Right ventricle myocardium inferior (tissue), 1 donor: ENCODE measurements at regions not wholly inside any gene's neighbourhood (a gene's known extent, or its start where the extent isn't known, plus 50 kb on each side); places are given as distances from the start of the nearest gene placed in this dataset.
A peak's percentile ranks its signal among the peaks of the same experiment; 100 is the strongest.
"Not testable (repeated sequence)": the region's sequence is repeated elsewhere in the genome, so short reads cannot be mapped to it uniquely, and the experiment has no call there.

ENCODE experiments used
- ATAC-seq: fragments of 200-7000 bp; cut with Tn5 transposase; one replicate; pipeline ENCODE4 v1.9.1; 2020; ENCODE audit warnings: mild to moderate bottlenecking, moderate library complexity
- DNase-seq: peaks from one replicate; pipeline ENCODE4 v3.0.0; 2021; ENCODE audit errors: missing footprints
- intact Hi-C: fragments of 100-400 bp; cut with DNase I; formaldehyde crosslinking; loops from one replicate; pipeline ENCODE4 v1.11.0; 2022
- donor health status: DM: no; HTN: yes; CAD: no; lungs with severe emphysema.

DNA sequence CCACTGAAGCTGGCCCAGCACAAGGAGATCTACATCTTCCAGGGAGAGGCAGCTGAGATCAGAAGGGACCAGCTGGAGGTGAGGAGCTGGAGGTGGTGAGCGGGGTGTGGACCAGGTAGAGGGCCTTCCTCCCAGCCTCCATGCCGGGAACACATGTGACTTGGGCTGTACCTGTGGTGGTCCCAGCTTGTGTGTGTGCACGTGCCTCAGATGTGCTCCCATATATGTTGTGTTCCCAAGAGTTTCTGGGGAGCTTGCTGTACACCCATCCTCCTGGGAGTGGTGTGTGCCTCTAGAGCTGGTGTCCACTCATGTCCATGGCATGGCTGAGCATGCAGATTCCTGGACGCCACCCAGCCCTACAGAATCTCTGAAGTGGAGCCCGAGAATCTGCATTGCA is 183.7 kb upstream of the AKAP13 start:
- intact Hi-C loops, ATAC-seq, DNase-seq: not testable (repeated sequence)

- DNase-seq, ATAC-seq, intact Hi-C loops: not testable (repeated sequence)
These were observed 182.8 kb upstream of the AKAP13 start for GRCh38 chr15:85197582-85197981.

- intact Hi-C loops, ATAC-seq, DNase-seq: not testable (repeated sequence)
These were observed 182.0 kb upstream of the AKAP13 start for GRCh38 chr15:85198432-85198831.

GRCh38 chr15:85200215-85200614 is 180.2 kb upstream of the AKAP13 start:
- peak; percentile 86 for ATAC-seq
- intact Hi-C loops, DNase-seq: not testable (repeated sequence)

- DNase-seq, ATAC-seq, intact Hi-C loops: not testable (repeated sequence)
These were observed 179.1 kb upstream of the AKAP13 start for GRCh38 chr15:85201118-85201793.

GRCh38 chr15:85204481-85204880 is 175.9 kb upstream of the AKAP13 start:
- ATAC-seq, intact Hi-C loops, DNase-seq: not testable (repeated sequence)

GRCh38 chr15:85233791-85234325 is 146.5 kb upstream of the AKAP13 start:
- intact Hi-C loops, DNase-seq, ATAC-seq: not testable (repeated sequence)

- intact Hi-C loops, DNase-seq, ATAC-seq: not testable (repeated sequence)
These were observed 145.8 kb upstream of the AKAP13 start for GRCh38 chr15:85234450-85235196.

DNA sequence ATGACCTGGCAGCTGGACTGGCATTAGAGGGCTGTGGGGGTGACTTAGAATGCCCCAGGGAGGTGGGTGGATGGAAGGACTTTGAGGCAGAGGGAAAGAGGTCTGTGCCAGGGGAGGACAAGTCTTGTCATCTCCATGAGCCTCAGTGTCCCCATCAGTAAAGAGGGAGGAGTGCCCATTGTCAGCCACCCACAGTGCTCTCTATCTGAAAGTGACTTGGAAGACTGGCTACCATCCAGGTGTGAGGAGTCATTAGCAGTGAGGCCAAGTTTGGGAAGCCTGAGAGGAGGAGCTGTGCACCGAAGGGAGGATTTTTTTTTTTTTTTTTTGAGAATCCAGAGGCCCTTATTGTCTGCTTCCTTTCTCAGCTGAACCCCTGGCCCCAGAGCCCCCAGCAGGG is 136.3 kb upstream of the AKAP13 start:
- ATAC-seq, DNase-seq, intact Hi-C loops: not testable (repeated sequence)

DNA sequence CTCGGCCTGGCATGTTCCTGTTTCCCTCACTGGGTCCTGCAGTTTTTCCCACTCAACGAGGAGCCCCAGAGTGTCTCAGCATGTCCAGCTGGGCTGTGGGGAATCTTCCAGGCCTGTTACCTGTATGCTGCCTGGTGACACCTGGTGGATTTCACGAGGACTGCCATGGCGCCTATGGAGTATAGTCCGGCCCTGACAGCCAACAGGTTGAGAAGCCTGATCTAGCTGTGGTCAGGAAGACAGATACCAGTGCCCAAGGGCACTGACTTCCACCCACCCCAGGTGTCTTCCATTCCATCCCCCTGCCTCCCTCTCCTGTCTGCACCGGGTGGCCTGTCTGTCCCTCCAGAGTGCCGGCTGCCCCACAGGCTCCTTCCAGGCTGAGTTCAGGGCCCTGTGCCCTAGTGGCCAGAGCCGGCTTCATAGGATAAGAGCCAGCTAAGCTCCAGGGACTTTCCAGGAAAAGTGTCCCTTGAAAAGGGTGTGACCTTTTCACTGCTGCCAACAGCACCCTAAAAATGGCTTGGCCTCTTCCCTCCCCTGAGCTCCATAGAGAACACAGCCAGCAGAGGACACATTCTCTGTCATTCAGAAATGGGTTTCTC is 129.4 kb upstream of the AKAP13 start:
- not testable (repeated sequence) for DNase-seq, ATAC-seq
- intact Hi-C loops, result loop anchor here (5.0 kb wide), 1 partner anchor 36 kb away; no protein-coding TSS in a partner anchor

GRCh38 chr15:85253196-85253915 is 127.0 kb upstream of the AKAP13 start:
- ATAC-seq, DNase-seq: not testable (repeated sequence)
- intact Hi-C loops, result loop anchor here (5.0 kb wide), 1 partner anchor 34 kb away; no protein-coding TSS in a partner anchor

GRCh38 chr15:85254961-85255360 is 125.4 kb upstream of the AKAP13 start:
- intact Hi-C loops, result loop anchor here (5.0 kb wide), 1 partner anchor 32 kb away; no protein-coding TSS in a partner anchor
- not testable (repeated sequence) for DNase-seq, ATAC-seq

GRCh38 chr15:85255502-85255901 is 124.9 kb upstream of the AKAP13 start:
- ATAC-seq, DNase-seq, intact Hi-C loops: not testable (repeated sequence)

GRCh38 chr15:85256009-85256997 is 124.1 kb upstream of the AKAP13 start:
- DNase-seq (peak; percentile 83), ATAC-seq (peak; percentile 94)
- intact Hi-C loops, result not testable (repeated sequence)

DNA sequence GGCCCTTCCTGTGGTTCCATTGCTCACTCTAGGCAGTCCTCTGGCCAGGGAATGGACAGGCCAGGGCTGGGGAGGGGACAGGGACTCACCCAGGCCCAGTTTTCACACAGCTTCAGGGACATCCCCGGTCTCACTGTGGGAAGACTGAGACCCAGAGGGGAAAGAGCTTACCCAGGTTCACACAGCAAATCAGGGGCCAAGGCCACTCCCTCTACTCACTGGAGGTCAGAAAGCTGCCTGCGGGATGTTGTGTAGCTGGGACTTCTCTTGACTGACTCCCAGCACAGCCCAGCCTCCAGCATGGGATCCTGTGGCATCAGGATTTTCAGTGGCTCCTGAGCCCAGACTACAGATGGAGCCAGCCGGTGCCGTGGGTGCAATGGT is 122.3 kb upstream of the AKAP13 start:
- ATAC-seq, DNase-seq, intact Hi-C loops: not testable (repeated sequence)

DNA sequence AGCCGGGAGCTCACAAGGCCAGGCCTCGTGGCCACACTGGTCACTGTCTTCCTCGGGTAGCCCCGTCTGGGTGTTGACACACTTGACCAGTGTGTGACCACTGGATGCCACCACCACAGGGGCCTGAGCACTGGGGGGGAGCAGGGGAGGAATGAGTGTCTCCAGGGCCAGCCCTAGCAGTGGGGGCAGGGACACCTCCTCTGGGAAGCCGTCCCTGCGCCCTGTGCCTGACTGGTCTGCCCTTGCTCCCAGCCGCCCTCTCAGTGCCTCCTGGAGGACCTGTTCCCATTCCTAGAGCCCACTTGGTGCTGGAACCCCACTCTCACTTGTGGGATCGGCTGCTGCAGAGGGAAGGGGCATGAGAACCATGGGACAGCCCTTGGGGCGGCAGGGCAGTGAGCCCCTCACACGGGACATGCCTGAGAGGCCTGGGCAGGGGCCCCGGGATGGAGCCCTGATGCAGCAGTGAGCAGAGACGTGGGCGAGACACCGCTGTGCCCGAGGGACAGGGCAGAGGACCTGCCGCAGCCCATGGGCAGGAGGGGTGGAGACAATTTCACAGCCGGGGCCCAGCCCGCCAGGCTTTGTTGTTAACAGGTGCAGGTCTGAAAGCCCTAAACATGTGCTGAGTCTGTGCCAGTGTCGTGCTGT is 121.7 kb upstream of the AKAP13 start:
- intact Hi-C loops, result not testable (repeated sequence)

DNA sequence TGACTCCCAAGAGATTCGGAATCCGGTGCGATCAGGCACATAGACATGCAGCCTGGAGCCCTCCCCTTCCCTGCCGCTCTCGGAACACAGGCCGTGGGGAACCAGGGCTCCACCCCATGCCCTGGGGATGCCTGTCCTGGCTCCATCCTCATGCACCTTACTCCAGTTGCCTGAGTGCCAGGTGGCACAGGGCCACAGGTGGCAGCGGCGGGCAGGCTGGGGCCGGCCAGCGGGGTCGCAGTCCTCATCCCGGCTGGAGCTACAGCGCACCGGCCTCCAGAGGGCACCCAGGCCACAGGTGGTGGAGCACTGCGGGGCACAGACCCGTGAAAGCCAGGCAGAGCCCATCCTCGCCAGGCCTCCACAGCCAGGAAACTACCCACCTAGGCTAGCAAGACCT is 119.9 kb upstream of the AKAP13 start:
- DNase-seq, intact Hi-C loops: not testable (repeated sequence)
- ATAC-seq, result peak; percentile 26

More for the DNA sequence above, 121.7 kb upstream of the AKAP13 start:
- ATAC-seq, DNase-seq: not testable (repeated sequence)
